HCT116 (cell line): ENCODE measurements at regions not wholly inside any gene's neighbourhood (a gene's known extent, or its start where the extent isn't known, plus 50 kb on each side); places are given as distances from the start of the nearest gene placed in this dataset.

Experiments
- ATAC-seq: fragments of 200-7000 bp; cut with Tn5 transposase; 2 replicates; pipeline ENCODE4 v1.9.1; 2020; ENCODE audit warnings: mild to moderate bottlenecking, moderate library complexity
- BruUV-seq: library from RNA; stranded (reverse); fragments of 400-500 nt; replicated peaks from 2 replicates; lab custom pipeline; 2021; lab: Mats Ljungman, UMichigan
- CTCF ChIA-PET: fragments of 300-600 bp; sonication (Branson Sonifier 250); formaldehyde crosslinking; loops from one replicate; lab custom pipeline; 2021; ENCODE audit warnings: antibody characterized with exemption; lab: Charles Lee
- POLR2A ChIA-PET: fragments of 300-600, 350-600 bp; sonication (Branson Sonifier 250); formaldehyde crosslinking; loops from one replicate; lab custom pipeline; 2021; ENCODE audit warnings: antibody characterized with exemption; lab: Charles Lee
- RAD21 ChIA-PET, 2 experiments: fragments of 300-600 bp; sonication (Branson Sonifier 250); formaldehyde crosslinking; loops; one replicate each; lab custom pipeline; 2023; ENCODE audit warnings: low total read pairs in 2 of 2; ENCODE audit not compliant: uncharacterized antibody in 2 of 2, unreplicated experiment in 2 of 2, low non-redundant PET in 1 of 2; lab: Charles Lee
- DNase-seq: peaks from one replicate; pipeline ENCODE4 v3.0.0-alpha.2; 2010; ENCODE audit warnings: low read depth, low spot score
- H2AFZ ChIP-seq: fragments of 200-600 bp; shearing (Covaris generic), sonication (generic); 2 replicates; pipeline ENCODE4 v1.6.1; 2017; ENCODE audit warnings: low read depth, mixed run types, mixed read lengths, antibody characterized with exemption, low read length; ENCODE audit not compliant: poor library complexity, severe bottlenecking
- H3K27ac ChIP-seq: 2 replicates; pipeline ENCODE4 v1.5.1; 2012; ENCODE audit warnings: low read depth, low read length
- H3K27me3 ChIP-seq: fragments of 200-600 bp; sonication (generic); 2 replicates; pipeline ENCODE4 v1.6.1; 2016; ENCODE audit warnings: mixed run types, low read length, mixed read lengths; ENCODE audit not compliant: insufficient read depth
- H3K36me3 ChIP-seq, 2 experiments: fragments of 200-500 bp in 1 of 2; fragments of 200-600 bp in 1 of 2; sonication (Bioruptor generic) in 1 of 2; sonication (generic) in 1 of 2; 2 replicates each; pipeline versions ENCODE4 v1.5.1 to v1.6.1; 2014 to 2016; ENCODE audit warnings: low read length in 2 of 2, inconsistent platforms in 1 of 2, mixed read lengths in 1 of 2, mixed run types in 1 of 2; ENCODE audit not compliant: insufficient read depth in 2 of 2, control insufficient read depth in 1 of 2
- H3K4me1 ChIP-seq, 2 experiments: fragments of 200-600 bp in 1 of 2; sonication (generic) in 1 of 2; 2 replicates each; pipeline versions ENCODE4 v1.5.1 to v1.6.1; 2012 to 2017; ENCODE audit warnings: low read length in 2 of 2, inconsistent platforms in 1 of 2, mild to moderate bottlenecking in 1 of 2, mixed read lengths in 1 of 2, mixed run types in 1 of 2, moderate library complexity in 1 of 2; ENCODE audit not compliant: insufficient read depth in 2 of 2, control insufficient read depth in 1 of 2
- H3K4me2 ChIP-seq: fragments of 200-600 bp; sonication (generic); 2 replicates; pipeline ENCODE4 v1.6.1; 2017; ENCODE audit warnings: mixed run types, low read length, mixed read lengths
- H3K4me3 ChIP-seq, 2 experiments: fragments of 200-600 bp in 1 of 2; sonication (generic) in 1 of 2; replicated peaks in 1 of 2; 2 replicates each; pipeline ENCODE4 v1.5.1; 2011 to 2016; ENCODE audit warnings: low read length in 2 of 2, control low read depth in 1 of 2, low read depth in 1 of 2, mild to moderate bottlenecking in 1 of 2, mixed read lengths in 1 of 2, mixed run types in 1 of 2
- H3K79me2 ChIP-seq: fragments of 200-600 bp; sonication (generic); 2 replicates; pipeline ENCODE4 v1.6.1; 2017; ENCODE audit warnings: mild to moderate bottlenecking, mixed run types, low read length, moderate library complexity, mixed read lengths; ENCODE audit not compliant: insufficient read depth
- H3K9ac ChIP-seq: fragments of 200-600 bp; sonication (generic); 2 replicates; pipeline ENCODE4 v1.6.1; 2016; ENCODE audit warnings: low read length, mixed read lengths
- H3K9me2 ChIP-seq: fragments of 200-600 bp; sonication (generic), shearing (Covaris generic); 2 replicates; pipeline ENCODE4 v1.6.1; 2017; ENCODE audit warnings: mixed run types, mild to moderate bottlenecking, moderate library complexity; ENCODE audit not compliant: insufficient read depth
- H3K9me3 ChIP-seq, 2 experiments: fragments of 200-500 bp in 1 of 2; fragments of 200-600 bp in 1 of 2; sonication (Bioruptor generic) in 1 of 2; sonication (generic) in 1 of 2; 2 replicates each; pipeline ENCODE4 v1.6.1; 2014 to 2017; ENCODE audit warnings: low read length in 2 of 2, mixed read lengths in 2 of 2, inconsistent platforms in 1 of 2, low read depth in 1 of 2, mild to moderate bottlenecking in 1 of 2, mixed run types in 1 of 2, moderate library complexity in 1 of 2; ENCODE audit not compliant: control insufficient read depth in 1 of 2, insufficient read depth in 1 of 2
- H4K20me1 ChIP-seq: fragments of 200-600 bp; sonication (generic), shearing (Covaris generic); 2 replicates; pipeline ENCODE4 v1.6.1; 2017; ENCODE audit warnings: mixed run types, mild to moderate bottlenecking, moderate library complexity; ENCODE audit not compliant: insufficient read depth
- ELF1 ChIP-seq: IDR thresholded peaks from 2 replicates; pipeline ENCODE4 v1.6.1; 2012; ENCODE audit warnings: low read depth, borderline replicate concordance
- EZH2 ChIP-seq: fragments of 200-600 bp; sonication (generic); IDR thresholded peaks from 2 replicates; pipeline ENCODE4 v1.6.1; 2017; ENCODE audit warnings: antibody characterized with exemption, mixed run types
- EZH2phosphoT487 ChIP-seq: fragments of 200-600 bp; IDR thresholded peaks from 2 replicates; pipeline ENCODE4 v1.6.1; 2018; ENCODE audit warnings: antibody characterized with exemption, borderline replicate concordance
- JUND ChIP-seq: IDR thresholded peaks from 2 replicates; pipeline ENCODE4 v1.6.1; 2012
- POLR2AphosphoS5 ChIP-seq: IDR thresholded peaks from 2 replicates; pipeline ENCODE4 v1.6.1; 2011; ENCODE audit warnings: mild to moderate bottlenecking, low read depth, low read length, moderate library complexity
- RAD21 ChIP-seq: IDR thresholded peaks from 2 replicates; pipeline ENCODE4 v1.6.1; 2012; ENCODE audit warnings: low read depth, mild to moderate bottlenecking
- SP1 ChIP-seq: IDR thresholded peaks from 2 replicates; pipeline ENCODE4 v1.6.1; 2012; ENCODE audit warnings: low read depth
- SRF ChIP-seq: IDR thresholded peaks from 2 replicates; pipeline ENCODE4 v1.6.1; 2012; ENCODE audit warnings: low read depth
- TCF7L2 ChIP-seq: IDR thresholded peaks from 2 replicates; pipeline ENCODE4 v1.7.0; 2011; ENCODE audit warnings: borderline replicate concordance, inconsistent platforms; ENCODE audit not compliant: insufficient read depth, insufficient read length; ENCODE audit errors: extremely low read depth
- ZFX ChIP-seq: fragments of 450-650 bp; IDR thresholded peaks from 2 replicates; pipeline ENCODE4 v1.6.1; 2017
- ZNF274 ChIP-seq: fragments of 200-500 bp; sonication (Bioruptor generic); IDR thresholded peaks from 2 replicates; pipeline ENCODE4 v1.6.1; 2014; ENCODE audit warnings: mild to moderate bottlenecking, low read depth, low read length, inconsistent platforms
- intact Hi-C: fragments of 100-400 bp; cut with micrococcal nuclease; formaldehyde crosslinking; loops from 2 replicates; pipeline ENCODE4 v1.10.0; 2022
- TF ChIP-seq, protein P1 (sequence below): IDR thresholded peaks from 2 replicates; pipeline ENCODE4 v1.6.1; 2012
- TF ChIP-seq, protein P2 (sequence below): IDR thresholded peaks from 2 replicates; pipeline ENCODE4 v1.6.1; 2012
- TF ChIP-seq, protein P3 (sequence below): IDR thresholded peaks from 2 replicates; pipeline ENCODE4 v1.6.1; 2012; ENCODE audit warnings: low read depth

DNA sequence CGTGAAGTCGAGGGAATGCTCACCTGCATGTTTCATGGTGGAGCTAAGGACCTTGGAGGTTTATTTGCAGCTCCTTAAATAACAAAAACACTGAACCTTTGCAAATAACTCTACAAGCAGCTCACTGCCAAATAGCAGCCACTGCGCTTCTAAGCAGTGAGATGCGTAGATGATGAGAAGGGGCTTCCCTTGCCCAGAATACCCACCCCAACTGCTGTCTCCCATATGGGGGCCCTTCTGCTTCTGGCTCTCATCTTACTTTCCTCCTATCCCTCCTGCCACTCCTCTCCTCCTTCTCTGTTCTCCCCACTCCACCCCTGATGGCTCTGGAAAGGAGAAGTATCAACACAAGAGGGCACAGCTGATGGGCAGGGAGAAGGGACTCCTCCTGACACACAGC, 193.3 kb upstream of the SSTR4 start:
- Histone ChIP-seq H3K4me2 (no peak overlapping the region), H3K4me1 (no peaks in the 10 kb centered on the region), H4K20me1 (no peaks in the 10 kb centered on the region), H3K79me2 (no peaks in the 10 kb centered on the region), H2AFZ (no peak overlapping the region), H3K9me3 (no peaks in the 10 kb centered on the region), H3K27ac (no peak overlapping the region), H3K4me3 (no peak overlapping the region), H3K9me2 (no peaks in the 10 kb centered on the region), H3K9ac (no peak overlapping the region), H3K27me3 (peaks cover 38% of the 10 kb centered on the region; the same call in 1 of the 2 replicates), H3K36me3 (no peaks in the 10 kb centered on the region)
- TF ChIP-seq, protein P1, sequence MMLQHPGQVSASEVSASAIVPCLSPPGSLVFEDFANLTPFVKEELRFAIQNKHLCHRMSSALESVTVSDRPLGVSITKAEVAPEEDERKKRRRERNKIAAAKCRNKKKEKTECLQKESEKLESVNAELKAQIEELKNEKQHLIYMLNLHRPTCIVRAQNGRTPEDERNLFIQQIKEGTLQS = no peak
- TF ChIP-seq JUND = no peak
- TF ChIP-seq, protein P2, sequence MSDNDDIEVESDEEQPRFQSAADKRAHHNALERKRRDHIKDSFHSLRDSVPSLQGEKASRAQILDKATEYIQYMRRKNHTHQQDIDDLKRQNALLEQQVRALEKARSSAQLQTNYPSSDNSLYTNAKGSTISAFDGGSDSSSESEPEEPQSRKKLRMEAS = no peak
- TF ChIP-seq ZNF274 = no peak
- TF ChIP-seq SRF = no peak
- TF ChIP-seq, protein P3, sequence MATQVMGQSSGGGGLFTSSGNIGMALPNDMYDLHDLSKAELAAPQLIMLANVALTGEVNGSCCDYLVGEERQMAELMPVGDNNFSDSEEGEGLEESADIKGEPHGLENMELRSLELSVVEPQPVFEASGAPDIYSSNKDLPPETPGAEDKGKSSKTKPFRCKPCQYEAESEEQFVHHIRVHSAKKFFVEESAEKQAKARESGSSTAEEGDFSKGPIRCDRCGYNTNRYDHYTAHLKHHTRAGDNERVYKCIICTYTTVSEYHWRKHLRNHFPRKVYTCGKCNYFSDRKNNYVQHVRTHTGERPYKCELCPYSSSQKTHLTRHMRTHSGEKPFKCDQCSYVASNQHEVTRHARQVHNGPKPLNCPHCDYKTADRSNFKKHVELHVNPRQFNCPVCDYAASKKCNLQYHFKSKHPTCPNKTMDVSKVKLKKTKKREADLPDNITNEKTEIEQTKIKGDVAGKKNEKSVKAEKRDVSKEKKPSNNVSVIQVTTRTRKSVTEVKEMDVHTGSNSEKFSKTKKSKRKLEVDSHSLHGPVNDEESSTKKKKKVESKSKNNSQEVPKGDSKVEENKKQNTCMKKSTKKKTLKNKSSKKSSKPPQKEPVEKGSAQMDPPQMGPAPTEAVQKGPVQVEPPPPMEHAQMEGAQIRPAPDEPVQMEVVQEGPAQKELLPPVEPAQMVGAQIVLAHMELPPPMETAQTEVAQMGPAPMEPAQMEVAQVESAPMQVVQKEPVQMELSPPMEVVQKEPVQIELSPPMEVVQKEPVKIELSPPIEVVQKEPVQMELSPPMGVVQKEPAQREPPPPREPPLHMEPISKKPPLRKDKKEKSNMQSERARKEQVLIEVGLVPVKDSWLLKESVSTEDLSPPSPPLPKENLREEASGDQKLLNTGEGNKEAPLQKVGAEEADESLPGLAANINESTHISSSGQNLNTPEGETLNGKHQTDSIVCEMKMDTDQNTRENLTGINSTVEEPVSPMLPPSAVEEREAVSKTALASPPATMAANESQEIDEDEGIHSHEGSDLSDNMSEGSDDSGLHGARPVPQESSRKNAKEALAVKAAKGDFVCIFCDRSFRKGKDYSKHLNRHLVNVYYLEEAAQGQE = no peak
- no peak for TF ChIP-seq POLR2AphosphoS5
- TF ChIP-seq TCF7L2 = no peak
- no peak for TF ChIP-seq RAD21
- TF ChIP-seq EZH2 = no peak
- no peak for TF ChIP-seq SP1
- no peak for TF ChIP-seq ELF1
- no peak for TF ChIP-seq ZFX
- TF ChIP-seq EZH2phosphoT487 = no peak
- ATAC-seq = no peak
- intact Hi-C loops = loop anchor here (10.0 kb wide), 1 partner anchor 137 kb away; no protein-coding TSS in a partner anchor
- no TSS peak for BruUV-seq
- POLR2A ChIA-PET = no interaction called here
- DNase-seq = no peak
- CTCF ChIA-PET = interaction anchor here (2.2 kb wide), 1 partner anchor 10 kb away, joined by 6 read pairs; no protein-coding TSS in a partner anchor
- RAD21 ChIA-PET = no interaction called here
